ENCODE measurements at regions not wholly inside any gene's neighbourhood (a gene's known extent, or its start where the extent isn't known, plus 50 kb on each side); places are given as distances from the start of the nearest gene placed in this dataset.

GRCh38 chr2:236688157-236688556, 118.5 kb downstream of the ACKR3 start:
- Mint-ChIP-seq H3K4me1 (peaks cover 9% of the 10 kb centered on the region), H3K27me3 (peaks cover 54% of the 10 kb centered on the region), H3K36me3 (no peaks in the 10 kb centered on the region), H3K4me3 (no peak overlapping the region), H3K27ac (no peak overlapping the region), H3K9me3 (no peaks in the 10 kb centered on the region)
- no peak for ATAC-seq

GRCh38 chr2:236688563-236689392, 119.2 kb downstream of the ACKR3 start:
- Mint-ChIP-seq H3K4me3 (no peak overlapping the region), H3K27ac (no peak overlapping the region), H3K4me1 (peaks cover 6% of the 10 kb centered on the region), H3K9me3 (no peaks in the 10 kb centered on the region), H3K36me3 (no peaks in the 10 kb centered on the region), H3K27me3 (peaks cover 54% of the 10 kb centered on the region)
- no peak for ATAC-seq

- Mint-ChIP-seq H3K9me3 (no peaks in the 10 kb centered on the region), H3K36me3 (no peaks in the 10 kb centered on the region), H3K4me3 (no peak overlapping the region), H3K27ac (no peak overlapping the region), H3K4me1 (peaks cover under 1% of the 10 kb centered on the region), H3K27me3 (peaks cover 54% of the 10 kb centered on the region)
- no peak for ATAC-seq
These were observed 119.7 kb downstream of the ACKR3 start for GRCh38 chr2:236689393-236689700.

GRCh38 chr2:236689981-236690380, 120.4 kb downstream of the ACKR3 start:
- no peak for ATAC-seq
- H3K9me3 Mint-ChIP-seq = no peaks in the 10 kb centered on the region
- H3K27me3 Mint-ChIP-seq = peaks cover 54% of the 10 kb centered on the region
- H3K4me1 Mint-ChIP-seq = no peaks in the 10 kb centered on the region
- H3K27ac Mint-ChIP-seq = no peak overlapping the region
- H3K4me3 Mint-ChIP-seq = no peak overlapping the region
- H3K36me3 Mint-ChIP-seq = no peaks in the 10 kb centered on the region

GRCh38 chr2:236690726-236691125, 121.1 kb downstream of the ACKR3 start:
- no peak overlapping the region for H3K27ac Mint-ChIP-seq
- ATAC-seq = no peak
- H3K36me3 Mint-ChIP-seq = no peaks in the 10 kb centered on the region
- H3K4me1 Mint-ChIP-seq = no peaks in the 10 kb centered on the region
- peaks cover 54% of the 10 kb centered on the region for H3K27me3 Mint-ChIP-seq
- H3K4me3 Mint-ChIP-seq = no peak overlapping the region
- no peaks in the 10 kb centered on the region for H3K9me3 Mint-ChIP-seq

- H3K4me1 Mint-ChIP-seq = no peaks in the 10 kb centered on the region
- H3K27ac Mint-ChIP-seq = no peak overlapping the region
- no peak for ATAC-seq
- no peaks in the 10 kb centered on the region for H3K9me3 Mint-ChIP-seq
- H3K4me3 Mint-ChIP-seq = no peak overlapping the region
- H3K36me3 Mint-ChIP-seq = no peaks in the 10 kb centered on the region
- H3K27me3 Mint-ChIP-seq = peaks cover 44% of the 10 kb centered on the region
These were observed 122.2 kb downstream of the ACKR3 start for GRCh38 chr2:236691799-236692167.

GRCh38 chr2:236692937-236693336, 123.3 kb downstream of the ACKR3 start:
- Mint-ChIP-seq H3K27me3 (peaks cover 33% of the 10 kb centered on the region), H3K4me1 (no peaks in the 10 kb centered on the region), H3K27ac (no peak overlapping the region), H3K4me3 (no peak overlapping the region), H3K36me3 (no peaks in the 10 kb centered on the region), H3K9me3 (no peaks in the 10 kb centered on the region)
- ATAC-seq = no peak

- no peaks in the 10 kb centered on the region for H3K9me3 Mint-ChIP-seq
- H3K4me3 Mint-ChIP-seq = no peak overlapping the region
- H3K36me3 Mint-ChIP-seq = no peaks in the 10 kb centered on the region
- H3K27ac Mint-ChIP-seq = no peak overlapping the region
- H3K27me3 Mint-ChIP-seq = peaks cover 33% of the 10 kb centered on the region
- no peak for ATAC-seq
- H3K4me1 Mint-ChIP-seq = no peaks in the 10 kb centered on the region
These were observed 123.9 kb downstream of the ACKR3 start for GRCh38 chr2:236693531-236693930.

- Mint-ChIP-seq H3K27me3 (peaks cover 27% of the 10 kb centered on the region), H3K9me3 (no peaks in the 10 kb centered on the region), H3K36me3 (no peaks in the 10 kb centered on the region), H3K27ac (no peak overlapping the region), H3K4me3 (no peak overlapping the region), H3K4me1 (no peaks in the 10 kb centered on the region)
- ATAC-seq = no peak
These were observed 124.7 kb downstream of the ACKR3 start for GRCh38 chr2:236694146-236694888.

- Mint-ChIP-seq H3K36me3 (no peaks in the 10 kb centered on the region), H3K27ac (no peak overlapping the region), H3K4me3 (no peak overlapping the region), H3K4me1 (no peaks in the 10 kb centered on the region), H3K27me3 (peaks cover 5% of the 10 kb centered on the region), H3K9me3 (no peaks in the 10 kb centered on the region)
- ATAC-seq = no peak
These were observed 127.2 kb downstream of the ACKR3 start for GRCh38 chr2:236696834-236697233.

GRCh38 chr2:236698016-236698627, 128.5 kb downstream of the ACKR3 start:
- no peak overlapping the region for H3K27ac Mint-ChIP-seq
- no peaks in the 10 kb centered on the region for H3K36me3 Mint-ChIP-seq
- no peak for ATAC-seq
- no peaks in the 10 kb centered on the region for H3K27me3 Mint-ChIP-seq
- H3K9me3 Mint-ChIP-seq = no peaks in the 10 kb centered on the region
- H3K4me1 Mint-ChIP-seq = no peaks in the 10 kb centered on the region
- H3K4me3 Mint-ChIP-seq = no peak overlapping the region

- Mint-ChIP-seq H3K4me3 (no peak overlapping the region), H3K4me1 (no peaks in the 10 kb centered on the region), H3K9me3 (no peaks in the 10 kb centered on the region), H3K27ac (no peak overlapping the region), H3K27me3 (no peaks in the 10 kb centered on the region), H3K36me3 (no peaks in the 10 kb centered on the region)
- ATAC-seq = no peak
These were observed 131.1 kb downstream of the ACKR3 start for GRCh38 chr2:236700703-236701102.

GRCh38 chr2:236702657-236703372, 133.2 kb downstream of the ACKR3 start:
- H3K27ac Mint-ChIP-seq = no peak overlapping the region
- peaks cover 5% of the 10 kb centered on the region for H3K9me3 Mint-ChIP-seq
- no peak overlapping the region for H3K4me3 Mint-ChIP-seq
- no peaks in the 10 kb centered on the region for H3K36me3 Mint-ChIP-seq
- ATAC-seq = no peak
- H3K27me3 Mint-ChIP-seq = no peaks in the 10 kb centered on the region
- no peaks in the 10 kb centered on the region for H3K4me1 Mint-ChIP-seq

GRCh38 chr2:236703373-236703709, 133.7 kb downstream of the ACKR3 start:
- no peaks in the 10 kb centered on the region for H3K4me1 Mint-ChIP-seq
- ATAC-seq = no peak
- H3K27me3 Mint-ChIP-seq = no peaks in the 10 kb centered on the region
- no peak overlapping the region for H3K4me3 Mint-ChIP-seq
- H3K36me3 Mint-ChIP-seq = no peaks in the 10 kb centered on the region
- H3K9me3 Mint-ChIP-seq = peaks cover 5% of the 10 kb centered on the region
- no peak overlapping the region for H3K27ac Mint-ChIP-seq

GRCh38 chr2:236703906-236704305, 134.3 kb downstream of the ACKR3 start:
- Mint-ChIP-seq H3K36me3 (no peaks in the 10 kb centered on the region), H3K27me3 (no peaks in the 10 kb centered on the region), H3K4me1 (no peaks in the 10 kb centered on the region), H3K4me3 (no peak overlapping the region), H3K9me3 (peaks cover 5% of the 10 kb centered on the region), H3K27ac (no peak overlapping the region)
- no peak for ATAC-seq
